Bronchial epithelial cell (primary cell): ENCODE measurements at regions not wholly inside any gene's neighbourhood (a gene's known extent, or its start where the extent isn't known, plus 50 kb on each side); places are given as distances from the start of the nearest gene placed in this dataset.
"Not testable (repeated sequence)": the region's sequence is repeated elsewhere in the genome, so short reads cannot be mapped to it uniquely, and the experiment has no call there.

Experiments used
- DNase-seq: peaks from one replicate; pipeline ENCODE4 v3.0.0-alpha.2; 2010; ENCODE audit warnings: low read depth
- FAIRE-seq: peaks from 2 replicates; lab custom pipeline; 2011; peaks lifted over from hg19 to GRCh38; lab: Jason Lieb, UNC
- H3K27me3 ChIP-seq: 2 replicates; pipeline ENCODE4 v1.5.1; 2011; ENCODE audit warnings: low read length; ENCODE audit not compliant: control insufficient read depth, insufficient read depth
- H3K36me3 ChIP-seq: 2 replicates; pipeline ENCODE4 v1.5.1; 2011; ENCODE audit warnings: low read length; ENCODE audit not compliant: control insufficient read depth, insufficient read depth
- H3K4me3 ChIP-seq: 2 replicates; pipeline ENCODE4 v1.5.1; 2011; ENCODE audit warnings: mild to moderate bottlenecking, low read depth, low read length, control low read depth
- TF ChIP-seq, protein P1 (sequence below): IDR thresholded peaks from 2 replicates; pipeline ENCODE4 v1.5.1; 2011; ENCODE audit warnings: mild to moderate bottlenecking, moderate library complexity, low read length, control low read depth, inconsistent platforms; ENCODE audit not compliant: insufficient read depth, severe bottlenecking

DNA sequence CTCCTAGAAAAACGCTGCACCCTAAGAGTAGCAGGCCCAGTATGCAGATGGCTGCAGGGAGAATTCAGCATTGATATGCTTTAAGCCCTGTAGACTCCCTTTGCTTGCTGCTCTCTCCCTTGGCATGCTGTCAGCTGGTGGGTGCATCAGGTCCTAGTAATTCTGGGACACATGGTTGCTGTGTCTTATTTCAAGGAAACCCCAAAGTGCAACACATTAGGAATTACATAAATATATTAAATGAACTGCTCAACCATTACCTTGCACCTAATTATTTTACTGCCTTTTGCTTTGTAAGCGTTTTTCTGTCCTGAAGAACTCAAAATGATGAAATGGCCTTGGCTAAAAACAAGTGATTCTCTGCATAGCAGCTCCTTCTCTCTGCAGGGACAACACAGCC is 516.3 kb downstream of the ZIC3 start:
- H3K4me3 ChIP-seq, result no peak overlapping the region
- DNase-seq, result no peak
- FAIRE-seq, result no peak
- TF ChIP-seq, protein P1, sequence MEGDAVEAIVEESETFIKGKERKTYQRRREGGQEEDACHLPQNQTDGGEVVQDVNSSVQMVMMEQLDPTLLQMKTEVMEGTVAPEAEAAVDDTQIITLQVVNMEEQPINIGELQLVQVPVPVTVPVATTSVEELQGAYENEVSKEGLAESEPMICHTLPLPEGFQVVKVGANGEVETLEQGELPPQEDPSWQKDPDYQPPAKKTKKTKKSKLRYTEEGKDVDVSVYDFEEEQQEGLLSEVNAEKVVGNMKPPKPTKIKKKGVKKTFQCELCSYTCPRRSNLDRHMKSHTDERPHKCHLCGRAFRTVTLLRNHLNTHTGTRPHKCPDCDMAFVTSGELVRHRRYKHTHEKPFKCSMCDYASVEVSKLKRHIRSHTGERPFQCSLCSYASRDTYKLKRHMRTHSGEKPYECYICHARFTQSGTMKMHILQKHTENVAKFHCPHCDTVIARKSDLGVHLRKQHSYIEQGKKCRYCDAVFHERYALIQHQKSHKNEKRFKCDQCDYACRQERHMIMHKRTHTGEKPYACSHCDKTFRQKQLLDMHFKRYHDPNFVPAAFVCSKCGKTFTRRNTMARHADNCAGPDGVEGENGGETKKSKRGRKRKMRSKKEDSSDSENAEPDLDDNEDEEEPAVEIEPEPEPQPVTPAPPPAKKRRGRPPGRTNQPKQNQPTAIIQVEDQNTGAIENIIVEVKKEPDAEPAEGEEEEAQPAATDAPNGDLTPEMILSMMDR, result no peak
- H3K27me3 ChIP-seq, result no peaks in the 10 kb centered on the region
- no peaks in the 10 kb centered on the region for H3K36me3 ChIP-seq

GRCh38 chrX:138082896-138083295 is 517.0 kb downstream of the ZIC3 start:
- Histone ChIP-seq H3K4me3 (no peak overlapping the region), H3K36me3 (no peaks in the 10 kb centered on the region), H3K27me3 (no peaks in the 10 kb centered on the region)
- TF ChIP-seq, protein P1, result no peak
- no peak for FAIRE-seq
- peak; percentile 3 for DNase-seq

DNA sequence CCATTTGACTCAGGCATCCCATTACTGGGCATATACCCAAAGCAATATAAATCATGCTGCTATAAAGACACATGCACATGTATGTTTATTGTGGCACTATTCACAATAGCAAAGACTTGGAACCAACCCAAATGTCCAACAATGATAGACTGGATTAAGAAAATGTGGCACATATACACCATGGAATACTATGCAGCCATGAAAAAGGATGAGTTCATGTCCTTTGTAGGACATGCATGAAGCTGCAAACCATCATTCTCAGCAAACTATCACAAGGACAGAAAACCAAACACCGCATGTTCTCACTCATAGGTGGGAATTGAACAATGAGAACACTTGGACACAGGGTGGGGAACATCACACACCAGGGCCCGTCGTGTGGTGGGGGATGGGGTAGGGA is 545.0 kb downstream of the ZIC3 start:
- not testable (repeated sequence) for FAIRE-seq, H3K4me3 ChIP-seq, H3K36me3 ChIP-seq, H3K27me3 ChIP-seq, DNase-seq

DNA sequence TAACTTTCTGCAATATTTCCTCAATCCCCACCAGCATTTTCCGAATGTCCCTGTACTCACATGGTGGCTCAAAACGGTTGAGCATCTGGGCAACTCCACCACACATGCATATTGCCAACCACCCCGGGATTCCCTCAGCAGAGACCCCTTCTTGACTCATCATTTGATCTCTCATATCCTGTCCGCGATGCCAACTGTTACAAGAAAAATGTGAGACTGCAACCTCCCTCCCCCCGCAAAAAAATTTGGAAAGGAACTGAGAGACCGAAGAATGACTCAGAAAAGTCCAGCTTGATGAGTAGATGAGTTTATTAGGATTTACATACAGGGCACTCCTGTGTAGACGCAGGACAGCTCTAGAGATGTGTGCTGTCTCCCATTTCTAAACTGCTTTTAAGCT is 561.4 kb downstream of the ZIC3 start:
- TF ChIP-seq, protein P1, result no peak
- FAIRE-seq (no peak), DNase-seq (peak; percentile 6)
- Histone ChIP-seq H3K27me3 (no peaks in the 10 kb centered on the region), H3K36me3 (no peaks in the 10 kb centered on the region), H3K4me3 (no peak overlapping the region)

DNA sequence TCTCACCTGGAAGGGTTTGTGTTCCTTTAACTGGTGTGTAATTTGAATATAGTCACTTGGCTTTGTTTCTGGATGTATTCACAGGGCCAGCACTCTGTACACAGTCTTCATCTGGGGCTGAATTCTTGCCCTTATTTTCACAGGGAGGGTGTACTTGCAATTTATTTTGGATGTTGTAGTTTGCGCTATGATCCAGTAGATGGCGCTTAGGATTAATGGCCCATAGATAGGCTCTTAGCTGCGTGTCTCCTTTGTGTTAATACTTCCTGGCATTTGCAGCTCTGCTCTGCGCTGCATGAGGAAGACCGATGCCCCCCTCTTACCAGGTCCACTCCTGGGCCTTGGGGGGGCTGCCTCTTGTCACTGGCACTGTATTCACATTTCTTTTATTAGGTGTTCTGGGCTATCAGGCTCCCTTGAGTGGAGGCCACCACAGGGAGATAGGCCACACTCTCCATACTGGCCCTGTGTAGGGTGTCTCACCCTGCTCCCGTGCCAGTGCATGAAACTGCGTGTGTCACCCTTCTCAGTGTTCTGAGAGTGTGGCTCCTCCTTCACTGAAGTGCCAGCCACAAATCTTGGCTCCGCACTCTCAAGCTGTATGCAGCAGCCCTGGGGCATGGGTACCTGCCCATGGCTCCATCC is 562.2 kb downstream of the ZIC3 start:
- FAIRE-seq (peak; percentile 32), DNase-seq (peak; percentile 23)
- TF ChIP-seq, protein P1, result peak; percentile 59
- Histone ChIP-seq H3K4me3 (no peak overlapping the region), H3K27me3 (no peaks in the 10 kb centered on the region), H3K36me3 (no peaks in the 10 kb centered on the region)

- no peak for FAIRE-seq
- TF ChIP-seq, protein P1, result no peak
- Histone ChIP-seq H3K36me3 (no peaks in the 10 kb centered on the region), H3K27me3 (no peaks in the 10 kb centered on the region), H3K4me3 (no peak overlapping the region)
- DNase-seq, result peak; percentile 1
Observed at GRCh38 chrX:138150709-138151108, 560.8 kb downstream of the FGF13 start.
